Esophagus muscularis mucosa (tissue), 3 donors: ENCODE measurements at regions not wholly inside any gene's neighbourhood (a gene's known extent, or its start where the extent isn't known, plus 50 kb on each side); places are given as distances from the start of the nearest gene placed in this dataset.

Experiments
- EP300 ChIP-seq: sonication (generic); formaldehyde crosslinking; IDR thresholded peaks from one replicate; pipeline ENCODE4 v1.6.1; 2017; ENCODE audit warnings: antibody characterized with exemption
- TF ChIP-seq, protein P1 (sequence below), 3 experiments: fragments of 200-600 bp in 2 of 3; fragments of 450-650 bp in 1 of 3; sonication (generic) in 2 of 3; IDR thresholded peaks; one replicate each; pipeline ENCODE4 v1.5.1; 2017 to 2019; ENCODE audit warnings: antibody characterized with exemption in 3 of 3, mild to moderate bottlenecking in 2 of 3, moderate library complexity in 1 of 3

DNA sequence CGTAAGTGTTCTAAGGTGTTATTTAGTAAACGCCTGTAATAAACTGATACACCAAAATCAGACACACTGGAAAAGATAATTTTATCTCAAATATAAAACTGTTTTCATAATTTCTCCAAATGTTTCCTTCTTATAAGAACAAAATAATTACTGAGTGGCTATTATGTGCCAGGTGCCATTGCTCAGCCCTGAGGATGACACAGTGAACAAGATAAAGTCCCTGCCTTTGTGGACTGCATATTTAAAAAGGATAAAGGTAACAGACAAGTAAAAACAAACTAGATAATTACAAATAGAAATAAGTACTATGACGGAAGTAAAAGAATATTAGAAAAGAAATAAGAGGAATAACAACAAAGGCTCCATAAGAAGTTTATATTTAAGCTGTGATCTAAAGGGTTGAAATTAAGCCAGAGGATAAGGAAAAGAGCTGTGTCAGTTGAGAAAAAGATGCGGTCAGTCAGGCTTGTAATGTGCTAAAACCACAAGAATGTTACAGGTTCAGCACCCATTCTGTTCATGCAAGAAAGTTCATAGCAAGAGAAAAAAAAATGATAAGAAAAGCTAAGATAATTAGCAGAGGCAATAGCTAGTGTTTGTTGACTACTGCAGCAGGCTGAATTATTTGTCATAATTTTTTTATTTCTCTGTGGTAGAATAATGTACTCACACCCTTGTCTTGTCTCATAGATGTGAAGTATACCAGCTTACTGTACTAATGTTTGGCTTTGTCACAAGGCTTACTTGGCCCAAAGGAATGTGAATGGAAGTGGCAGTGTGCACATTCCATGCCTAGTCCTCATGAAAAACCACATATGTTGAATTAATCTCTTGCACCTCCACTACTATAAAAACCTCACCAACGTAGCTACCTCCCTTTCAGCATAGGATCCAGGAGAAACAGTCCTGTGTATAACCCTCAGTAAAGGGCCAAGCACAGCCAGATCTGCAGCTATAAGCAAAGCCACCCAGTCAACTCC lies 75.1 kb downstream of the CRPPA start:
- TF ChIP-seq, protein P1, sequence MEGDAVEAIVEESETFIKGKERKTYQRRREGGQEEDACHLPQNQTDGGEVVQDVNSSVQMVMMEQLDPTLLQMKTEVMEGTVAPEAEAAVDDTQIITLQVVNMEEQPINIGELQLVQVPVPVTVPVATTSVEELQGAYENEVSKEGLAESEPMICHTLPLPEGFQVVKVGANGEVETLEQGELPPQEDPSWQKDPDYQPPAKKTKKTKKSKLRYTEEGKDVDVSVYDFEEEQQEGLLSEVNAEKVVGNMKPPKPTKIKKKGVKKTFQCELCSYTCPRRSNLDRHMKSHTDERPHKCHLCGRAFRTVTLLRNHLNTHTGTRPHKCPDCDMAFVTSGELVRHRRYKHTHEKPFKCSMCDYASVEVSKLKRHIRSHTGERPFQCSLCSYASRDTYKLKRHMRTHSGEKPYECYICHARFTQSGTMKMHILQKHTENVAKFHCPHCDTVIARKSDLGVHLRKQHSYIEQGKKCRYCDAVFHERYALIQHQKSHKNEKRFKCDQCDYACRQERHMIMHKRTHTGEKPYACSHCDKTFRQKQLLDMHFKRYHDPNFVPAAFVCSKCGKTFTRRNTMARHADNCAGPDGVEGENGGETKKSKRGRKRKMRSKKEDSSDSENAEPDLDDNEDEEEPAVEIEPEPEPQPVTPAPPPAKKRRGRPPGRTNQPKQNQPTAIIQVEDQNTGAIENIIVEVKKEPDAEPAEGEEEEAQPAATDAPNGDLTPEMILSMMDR (IDR thresholded peaks at IDR 0.05) = no peak
- no peak for TF ChIP-seq EP300
